ENCODE measurements at regions not wholly inside any gene's neighbourhood (a gene's known extent, or its start where the extent isn't known, plus 50 kb on each side); places are given as distances from the start of the nearest gene placed in this dataset.

- intact Hi-C loops (cut with micrococcal nuclease; ENCODE audit: unreplicated experiment), result no loop called here
- Mint-ChIP-seq H3K4me1 (ENCODE audit: low read depth, unreplicated experiment) (no peaks in the 10 kb centered on the region), H3K9me3 (ENCODE audit: low read depth, unreplicated experiment) (peaks cover 2% of the 10 kb centered on the region), H3K27ac (ENCODE audit: unreplicated experiment) (no peak overlapping the region), H3K27me3 (ENCODE audit: unreplicated experiment) (no peaks in the 10 kb centered on the region), H3K36me3 (ENCODE audit: insufficient read depth, unreplicated experiment) (no peaks in the 10 kb centered on the region), H3K4me3 (ENCODE audit: low read depth, unreplicated experiment) (no peak overlapping the region)
- DNase-seq, result no peak
- CTCF ChIA-PET, result no interaction called here
- TF ChIP-seq, protein P1, sequence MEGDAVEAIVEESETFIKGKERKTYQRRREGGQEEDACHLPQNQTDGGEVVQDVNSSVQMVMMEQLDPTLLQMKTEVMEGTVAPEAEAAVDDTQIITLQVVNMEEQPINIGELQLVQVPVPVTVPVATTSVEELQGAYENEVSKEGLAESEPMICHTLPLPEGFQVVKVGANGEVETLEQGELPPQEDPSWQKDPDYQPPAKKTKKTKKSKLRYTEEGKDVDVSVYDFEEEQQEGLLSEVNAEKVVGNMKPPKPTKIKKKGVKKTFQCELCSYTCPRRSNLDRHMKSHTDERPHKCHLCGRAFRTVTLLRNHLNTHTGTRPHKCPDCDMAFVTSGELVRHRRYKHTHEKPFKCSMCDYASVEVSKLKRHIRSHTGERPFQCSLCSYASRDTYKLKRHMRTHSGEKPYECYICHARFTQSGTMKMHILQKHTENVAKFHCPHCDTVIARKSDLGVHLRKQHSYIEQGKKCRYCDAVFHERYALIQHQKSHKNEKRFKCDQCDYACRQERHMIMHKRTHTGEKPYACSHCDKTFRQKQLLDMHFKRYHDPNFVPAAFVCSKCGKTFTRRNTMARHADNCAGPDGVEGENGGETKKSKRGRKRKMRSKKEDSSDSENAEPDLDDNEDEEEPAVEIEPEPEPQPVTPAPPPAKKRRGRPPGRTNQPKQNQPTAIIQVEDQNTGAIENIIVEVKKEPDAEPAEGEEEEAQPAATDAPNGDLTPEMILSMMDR (IDR thresholded peaks at IDR 0.05; ENCODE audit: unreplicated experiment), result no peak
- no TSS peak for BruUV-seq (replicated peaks)
Observed at GRCh38 chr4:116664198-116664597, 421.2 kb downstream of the TRAM1L1 start.

- BruUV-seq (replicated peaks), result no TSS peak
- H3K27ac Mint-ChIP-seq (ENCODE audit: unreplicated experiment), result no peak overlapping the region
- intact Hi-C loops (cut with micrococcal nuclease; ENCODE audit: unreplicated experiment), result no loop called here
- CTCF ChIA-PET, result no interaction called here
- no peak for DNase-seq
- H3K36me3 Mint-ChIP-seq (ENCODE audit: insufficient read depth, unreplicated experiment), result no peaks in the 10 kb centered on the region
- H3K9me3 Mint-ChIP-seq (ENCODE audit: low read depth, unreplicated experiment), result no peaks in the 10 kb centered on the region
- no peaks in the 10 kb centered on the region for H3K27me3 Mint-ChIP-seq (ENCODE audit: unreplicated experiment)
- TF ChIP-seq, protein P1 (IDR thresholded peaks at IDR 0.05; ENCODE audit: unreplicated experiment), result no peak
- H3K4me1 Mint-ChIP-seq (ENCODE audit: low read depth, unreplicated experiment), result no peaks in the 10 kb centered on the region
- no peak overlapping the region for H3K4me3 Mint-ChIP-seq (ENCODE audit: low read depth, unreplicated experiment)
Observed at GRCh38 chr4:116639070-116639577, 446.3 kb downstream of the TRAM1L1 start.

- H3K36me3 Mint-ChIP-seq (ENCODE audit: insufficient read depth, unreplicated experiment), result no peaks in the 10 kb centered on the region
- TF ChIP-seq, protein P1 (IDR thresholded peaks at IDR 0.05; ENCODE audit: unreplicated experiment), result no peak
- H3K4me1 Mint-ChIP-seq (ENCODE audit: low read depth, unreplicated experiment), result no peaks in the 10 kb centered on the region
- H3K4me3 Mint-ChIP-seq (ENCODE audit: low read depth, unreplicated experiment), result no peak overlapping the region
- no peaks in the 10 kb centered on the region for H3K27me3 Mint-ChIP-seq (ENCODE audit: unreplicated experiment)
- BruUV-seq (replicated peaks), result no TSS peak
- no peak for DNase-seq
- no peaks in the 10 kb centered on the region for H3K9me3 Mint-ChIP-seq (ENCODE audit: low read depth, unreplicated experiment)
- H3K27ac Mint-ChIP-seq (ENCODE audit: unreplicated experiment), result no peak overlapping the region
- intact Hi-C loops (cut with micrococcal nuclease; ENCODE audit: unreplicated experiment), result no loop called here
- CTCF ChIA-PET, result no interaction called here
Observed at GRCh38 chr4:116638592-116638991, 446.8 kb downstream of the TRAM1L1 start.

DNA sequence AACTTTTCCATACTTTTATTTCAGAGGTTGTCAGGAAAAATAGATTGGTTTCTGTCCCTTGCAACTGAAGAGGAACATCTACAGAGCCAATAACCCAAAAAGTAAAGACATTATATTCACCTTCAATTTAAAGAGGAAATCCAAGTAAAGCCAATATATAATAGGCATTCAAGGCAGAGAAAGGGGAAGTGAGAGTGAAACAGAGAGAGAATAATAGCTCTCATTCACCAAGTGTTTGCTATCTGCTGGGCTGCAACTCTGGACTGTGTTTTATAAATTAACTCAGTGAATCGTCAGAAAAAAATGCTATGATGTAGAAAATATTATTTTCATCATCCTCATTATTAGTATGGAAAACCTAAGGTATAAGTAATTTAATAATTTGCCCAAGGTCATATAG, 448.5 kb downstream of the TRAM1L1 start:
- intact Hi-C loops (cut with micrococcal nuclease; ENCODE audit: unreplicated experiment), result no loop called here
- H3K9me3 Mint-ChIP-seq (ENCODE audit: low read depth, unreplicated experiment), result no peaks in the 10 kb centered on the region
- H3K4me3 Mint-ChIP-seq (ENCODE audit: low read depth, unreplicated experiment), result no peak overlapping the region
- DNase-seq, result no peak
- no TSS peak for BruUV-seq (replicated peaks)
- CTCF ChIA-PET, result no interaction called here
- no peak overlapping the region for H3K27ac Mint-ChIP-seq (ENCODE audit: unreplicated experiment)
- no peaks in the 10 kb centered on the region for H3K27me3 Mint-ChIP-seq (ENCODE audit: unreplicated experiment)
- no peaks in the 10 kb centered on the region for H3K36me3 Mint-ChIP-seq (ENCODE audit: insufficient read depth, unreplicated experiment)
- TF ChIP-seq, protein P1 (IDR thresholded peaks at IDR 0.05; ENCODE audit: unreplicated experiment), result no peak
- H3K4me1 Mint-ChIP-seq (ENCODE audit: low read depth, unreplicated experiment), result no peaks in the 10 kb centered on the region
